CD8-positive, alpha-beta memory T cell (primary cell): ENCODE measurements at regions not wholly inside any gene's neighbourhood (a gene's known extent, or its start where the extent isn't known, plus 50 kb on each side); places are given as distances from the start of the nearest gene placed in this dataset.

Source experiments
- CTCF ChIA-PET: fragments of 350-600 bp; sonication (Branson Sonifier 250); formaldehyde crosslinking; loops from one replicate; lab custom pipeline; 2021; ENCODE audit warnings: antibody characterized with exemption; lab: Charles Lee
- POLR2A ChIA-PET: fragments of 350-600 bp; sonication (Branson Sonifier 250); formaldehyde crosslinking; loops from one replicate; lab custom pipeline; 2021; ENCODE audit warnings: antibody characterized with exemption; lab: Charles Lee
- DNase-seq, 5 donors: peaks; one replicate each; pipeline versions ENCODE4 v3.0.0 to v3.0.0-alpha.2; 2020 to 2022; ENCODE audit warnings: mixed read lengths in 1 of 5
- H3K27ac ChIP-seq: one replicate; pipeline ENCODE4 v1.7.0; 2013; ENCODE audit warnings: low read depth, mild to moderate bottlenecking, low read length, moderate library complexity
- H3K27me3 ChIP-seq: 2 replicates; pipeline ENCODE4 v1.7.0; 2013; ENCODE audit warnings: low read length, mild to moderate bottlenecking; ENCODE audit not compliant: insufficient read depth, poor library complexity, severe bottlenecking
- H3K36me3 ChIP-seq: 2 replicates; pipeline ENCODE4 v1.7.0; 2013; ENCODE audit warnings: mild to moderate bottlenecking, low read length, moderate library complexity; ENCODE audit not compliant: insufficient read depth
- H3K4me1 ChIP-seq: 2 replicates; pipeline ENCODE4 v1.7.0; 2013; ENCODE audit warnings: mild to moderate bottlenecking, low read length, moderate library complexity; ENCODE audit not compliant: insufficient read depth
- H3K4me3 ChIP-seq: 2 replicates; pipeline ENCODE4 v1.7.0; 2013; ENCODE audit warnings: mild to moderate bottlenecking, low read length
- H3K9me3 ChIP-seq: 2 replicates; pipeline ENCODE4 v1.7.0; 2013; ENCODE audit warnings: mild to moderate bottlenecking, low read length
- H3K27ac Mint-ChIP-seq, 8 donors: one replicate each; pipeline ENCODE4 v1.8.0; 2020 to 2021; ENCODE audit warnings: mixed read lengths in 8 of 8, mild to moderate bottlenecking in 6 of 8, inconsistent platforms in 3 of 8, moderate library complexity in 3 of 8
- H3K27me3 Mint-ChIP-seq, 2 donors: one replicate each; pipeline ENCODE4 v1.8.0; 2020 to 2021; ENCODE audit warnings: mixed read lengths in 2 of 2, mild to moderate bottlenecking in 1 of 2, moderate library complexity in 1 of 2
- H3K36me3 Mint-ChIP-seq, 3 donors: one replicate each; pipeline ENCODE4 v1.8.0; 2020 to 2021; ENCODE audit warnings: mixed read lengths in 3 of 3, inconsistent platforms in 1 of 3, mild to moderate bottlenecking in 1 of 3
- H3K4me1 Mint-ChIP-seq, 3 donors: one replicate each; pipeline ENCODE4 v1.8.0; 2020 to 2021; ENCODE audit warnings: mixed read lengths in 3 of 3, inconsistent platforms in 1 of 3, mild to moderate bottlenecking in 1 of 3
- H3K4me3 Mint-ChIP-seq, 7 donors: one replicate each; pipeline ENCODE4 v1.8.0; 2020 to 2021; ENCODE audit warnings: mixed read lengths in 7 of 7, mild to moderate bottlenecking in 6 of 7, moderate library complexity in 4 of 7, inconsistent platforms in 2 of 7
- H3K9me3 Mint-ChIP-seq, 5 donors: one replicate each; pipeline ENCODE4 v1.8.0; 2020 to 2022; ENCODE audit warnings: mixed read lengths in 5 of 5, mild to moderate bottlenecking in 3 of 5, moderate library complexity in 2 of 5, inconsistent platforms in 1 of 5

GRCh38 chr1:228835911-228836310 is 100.6 kb downstream of the RHOU start:
- Mint-ChIP-seq H3K9me3 (no peaks in the 10 kb centered on the region), H3K27me3 (peaks cover 7 to 9% of the 10 kb centered on the region in 2 donors), H3K36me3 (no peaks in the 10 kb centered on the region), H3K4me3 (no peak overlapping the region), H3K4me1 (peaks cover 6 to 13% (median 9%) of the 10 kb centered on the region in 3 donors), H3K27ac (no peak overlapping the region)
- H3K4me1 ChIP-seq, result no peaks in the 10 kb centered on the region
- ChIA-PET POLR2A (no interaction called here), CTCF (no interaction called here)
- DNase-seq, result no peak
- no peak overlapping the region for H3K4me3 ChIP-seq
- H3K9me3 ChIP-seq, result no peaks in the 10 kb centered on the region
- no peaks in the 10 kb centered on the region for H3K36me3 ChIP-seq
- H3K27me3 ChIP-seq, result no peaks in the 10 kb centered on the region
- H3K27ac ChIP-seq, result no peak overlapping the region

- Histone ChIP-seq H3K4me1 (no peaks in the 10 kb centered on the region), H3K9me3 (no peaks in the 10 kb centered on the region), H3K27me3 (no peaks in the 10 kb centered on the region), H3K4me3 (no peak overlapping the region), H3K36me3 (no peaks in the 10 kb centered on the region), H3K27ac (no peak overlapping the region)
- DNase-seq, result no peak
- Mint-ChIP-seq H3K27ac (peak overlapping the region in 1 of 8 donors; percentile 20), H3K4me3 (no peak overlapping the region), H3K36me3 (no peaks in the 10 kb centered on the region), H3K27me3 (peaks cover 7 to 9% of the 10 kb centered on the region in 2 donors), H3K9me3 (no peaks in the 10 kb centered on the region), H3K4me1 (peaks cover under 1 to 8% (median 4%) of the 10 kb centered on the region in 3 donors)
- POLR2A ChIA-PET, result no interaction called here
- CTCF ChIA-PET, result no interaction called here
Measured at GRCh38 chr1:228836427-228836826, 101.1 kb downstream of the RHOU start.

GRCh38 chr1:228837032-228837431 is 101.8 kb downstream of the RHOU start:
- H3K36me3 Mint-ChIP-seq, result no peaks in the 10 kb centered on the region
- no peak overlapping the region for H3K27ac Mint-ChIP-seq
- POLR2A ChIA-PET, result no interaction called here

GRCh38 chr1:228837817-228838716 is 102.8 kb downstream of the RHOU start:
- H3K4me1 Mint-ChIP-seq, result no peaks in the 10 kb centered on the region
- H3K27me3 Mint-ChIP-seq, result peaks cover 7 to 9% of the 10 kb centered on the region in 2 donors
- no peak overlapping the region for H3K4me3 Mint-ChIP-seq
- H3K9me3 ChIP-seq, result no peaks in the 10 kb centered on the region
- ChIA-PET POLR2A (no interaction called here), CTCF (interaction anchor here (1.0 kb wide), 1 partner anchor 12 kb away, joined by 3 read pairs; no protein-coding TSS in a partner anchor)
- no peak for DNase-seq
- H3K27me3 ChIP-seq, result no peaks in the 10 kb centered on the region
- H3K27ac ChIP-seq, result no peak overlapping the region
- no peaks in the 10 kb centered on the region for H3K4me1 ChIP-seq
- H3K36me3 ChIP-seq, result no peaks in the 10 kb centered on the region
- peaks cover 0 to 5% (median 0%) of the 10 kb centered on the region in 3 donors for H3K36me3 Mint-ChIP-seq
- H3K9me3 Mint-ChIP-seq, result peaks cover 0 to 6% (median 2%) of the 10 kb centered on the region in 5 donors
- no peak overlapping the region for H3K4me3 ChIP-seq
- no peak overlapping the region for H3K27ac Mint-ChIP-seq

More at GRCh38 chr1:228837032-228837431, 101.8 kb downstream of the RHOU start:
- H3K4me1 Mint-ChIP-seq, result peaks cover 0 to 1% (median 0%) of the 10 kb centered on the region in 3 donors
- CTCF ChIA-PET, result no interaction called here
- H3K9me3 ChIP-seq, result no peaks in the 10 kb centered on the region
- no peaks in the 10 kb centered on the region for H3K36me3 ChIP-seq
- peaks cover 7 to 9% of the 10 kb centered on the region in 2 donors for H3K27me3 Mint-ChIP-seq
- H3K4me1 ChIP-seq, result no peaks in the 10 kb centered on the region
- DNase-seq, result no peak
- H3K9me3 Mint-ChIP-seq, result no peaks in the 10 kb centered on the region
- no peaks in the 10 kb centered on the region for H3K27me3 ChIP-seq
- H3K4me3 ChIP-seq, result no peak overlapping the region
- no peak overlapping the region for H3K27ac ChIP-seq
- H3K4me3 Mint-ChIP-seq, result no peak overlapping the region

GRCh38 chr1:228838717-228839500 is 103.6 kb downstream of the RHOU start:
- POLR2A ChIA-PET, result no interaction called here
- no peak overlapping the region for H3K27ac Mint-ChIP-seq

GRCh38 chr1:228839656-228840055 is 104.4 kb downstream of the RHOU start:
- Mint-ChIP-seq H3K27me3 (peaks cover 4 to 7% of the 10 kb centered on the region in 2 donors), H3K36me3 (peaks cover 0 to 9% (median 2%) of the 10 kb centered on the region in 3 donors), H3K9me3 (peaks cover 2 to 11% (median 5%) of the 10 kb centered on the region in 5 donors), H3K4me3 (no peak overlapping the region), H3K27ac (no peak overlapping the region), H3K4me1 (no peaks in the 10 kb centered on the region)
- Histone ChIP-seq H3K9me3 (no peaks in the 10 kb centered on the region), H3K36me3 (no peaks in the 10 kb centered on the region), H3K4me1 (no peaks in the 10 kb centered on the region), H3K27me3 (no peaks in the 10 kb centered on the region), H3K4me3 (no peak overlapping the region), H3K27ac (no peak overlapping the region)
- DNase-seq, result no peak
- POLR2A ChIA-PET, result no interaction called here
- CTCF ChIA-PET, result no interaction called here

More at GRCh38 chr1:228838717-228839500, 103.6 kb downstream of the RHOU start:
- no peaks in the 10 kb centered on the region for H3K9me3 ChIP-seq
- Mint-ChIP-seq H3K9me3 (peaks cover 2 to 11% (median 5%) of the 10 kb centered on the region in 5 donors), H3K27me3 (peaks cover 7 to 8% of the 10 kb centered on the region in 2 donors), H3K4me3 (no peak overlapping the region), H3K4me1 (no peaks in the 10 kb centered on the region), H3K36me3 (peaks cover 0 to 9% (median 2%) of the 10 kb centered on the region in 3 donors)
- no peak overlapping the region for H3K4me3 ChIP-seq
- no peaks in the 10 kb centered on the region for H3K36me3 ChIP-seq
- H3K27me3 ChIP-seq, result no peaks in the 10 kb centered on the region
- H3K4me1 ChIP-seq, result no peaks in the 10 kb centered on the region
- H3K27ac ChIP-seq, result no peak overlapping the region
- no peak for DNase-seq
- CTCF ChIA-PET, result interaction anchor here (1.0 kb wide), 1 partner anchor 13 kb away, joined by 3 read pairs; no protein-coding TSS in a partner anchor

- Histone ChIP-seq H3K4me3 (no peak overlapping the region), H3K27ac (no peak overlapping the region), H3K9me3 (no peaks in the 10 kb centered on the region), H3K4me1 (no peaks in the 10 kb centered on the region), H3K36me3 (no peaks in the 10 kb centered on the region), H3K27me3 (no peaks in the 10 kb centered on the region)
- CTCF ChIA-PET, result no interaction called here
- Mint-ChIP-seq H3K9me3 (peaks cover 2 to 11% (median 5%) of the 10 kb centered on the region in 5 donors), H3K4me1 (no peaks in the 10 kb centered on the region), H3K4me3 (no peak overlapping the region), H3K27ac (peak overlapping the region in 2 of 8 donors; percentile 37 to 71), H3K27me3 (no peaks in the 10 kb centered on the region), H3K36me3 (peaks cover 0 to 9% (median 2%) of the 10 kb centered on the region in 3 donors)
- DNase-seq, result no peak
- POLR2A ChIA-PET, result no interaction called here
Measured at GRCh38 chr1:228841632-228842031, 106.4 kb downstream of the RHOU start.
